ENCODE measurements at regions not wholly inside any gene's neighbourhood (a gene's known extent, or its start where the extent isn't known, plus 50 kb on each side); places are given as distances from the start of the nearest gene placed in this dataset.
A peak's percentile ranks its signal among the peaks of the same experiment; 100 is the strongest.

GRCh38 chrX:51798701-51799100 lies 55.5 kb downstream of the GSPT2 start:
- DNase-seq, result no peak

DNA sequence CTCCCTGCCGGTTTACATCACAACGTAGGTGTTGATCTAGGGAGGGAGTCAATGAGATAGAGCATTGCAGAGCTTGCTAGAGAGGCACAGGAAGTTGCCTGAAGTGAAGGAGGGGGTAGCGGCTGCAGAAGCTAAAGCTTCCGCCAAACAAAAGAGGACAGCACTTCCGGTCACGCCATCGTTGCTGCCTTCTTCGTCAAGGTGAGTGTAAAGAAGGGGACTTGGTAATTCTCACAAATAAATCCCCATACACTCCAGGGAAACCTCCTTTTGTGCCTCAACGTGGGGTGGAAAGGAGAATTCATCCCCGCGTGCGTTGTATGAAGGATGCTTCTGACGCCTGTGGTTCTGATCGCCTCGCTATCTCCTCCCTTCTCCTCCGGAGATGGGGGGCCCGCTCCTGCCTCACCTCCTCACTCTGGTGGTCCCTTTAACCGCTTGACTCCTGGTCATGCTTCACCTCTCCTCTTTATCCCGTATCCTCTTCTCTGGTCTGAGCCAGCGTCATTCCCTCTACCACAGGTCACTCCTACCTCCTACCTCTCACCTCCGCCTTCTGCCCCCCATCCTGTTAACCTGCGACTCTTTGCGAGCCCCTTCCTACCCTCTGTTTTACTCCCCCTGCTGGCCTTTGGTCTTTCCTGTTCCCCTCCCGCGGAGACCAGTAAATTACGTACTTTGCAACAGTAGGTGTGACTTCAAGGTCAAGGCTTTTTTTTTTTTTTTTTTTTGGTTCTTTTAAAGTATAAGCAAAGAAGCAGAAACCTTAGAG lies 59.9 kb downstream of the GSPT2 start:
- peak; percentile 64 for DNase-seq

GRCh38 chrX:51803833-51804232 lies 60.6 kb downstream of the GSPT2 start:
- DNase-seq, result no peak

DNA sequence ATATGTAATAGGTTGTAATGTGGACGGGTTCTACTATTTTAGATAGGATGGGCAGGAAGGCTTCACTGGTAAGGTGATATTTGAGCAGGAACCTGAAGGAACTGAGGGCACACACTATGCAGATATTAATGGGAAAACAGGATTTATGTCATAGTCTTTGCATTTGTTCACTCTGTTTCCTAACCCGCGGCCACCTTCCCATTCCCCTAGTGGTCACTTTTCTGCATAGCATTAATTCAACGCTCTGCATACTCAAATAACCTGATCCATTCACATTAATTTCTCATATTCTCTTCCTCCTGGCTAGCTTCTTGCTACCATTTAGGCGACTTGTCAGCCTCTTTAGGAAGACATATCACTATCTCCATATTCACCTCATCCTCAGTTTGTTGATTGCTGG lies 61.5 kb downstream of the GSPT2 start:
- DNase-seq, result no peak

DNA sequence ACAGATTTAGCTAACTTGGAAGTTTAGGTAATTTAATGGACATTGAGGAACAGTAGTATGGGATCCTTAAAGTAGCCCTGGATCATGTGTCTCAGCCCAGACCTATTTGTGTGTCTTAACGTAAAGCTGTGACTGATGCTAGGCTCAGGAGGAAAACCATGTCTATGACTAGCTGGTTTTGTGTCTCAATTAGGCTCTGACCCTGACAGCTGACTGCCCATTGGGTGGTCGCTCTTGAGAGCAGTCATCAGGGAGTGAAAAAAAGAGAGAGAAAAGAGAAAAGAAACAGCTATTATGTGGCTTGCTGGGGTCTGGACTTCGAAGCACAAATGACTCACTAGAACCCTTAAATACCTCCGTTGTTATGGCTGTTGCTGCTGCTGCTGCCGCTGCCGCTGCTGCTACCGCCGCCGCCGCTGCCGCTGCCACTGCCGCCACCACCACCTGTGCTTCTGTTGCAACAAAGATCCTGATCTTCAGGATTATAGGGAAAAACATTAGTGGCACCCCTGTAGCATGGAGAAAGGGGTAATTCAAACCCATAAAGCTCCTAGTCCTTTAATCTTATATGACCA lies 70.7 kb downstream of the GSPT2 start:
- DNase-seq, result no peak

DNA sequence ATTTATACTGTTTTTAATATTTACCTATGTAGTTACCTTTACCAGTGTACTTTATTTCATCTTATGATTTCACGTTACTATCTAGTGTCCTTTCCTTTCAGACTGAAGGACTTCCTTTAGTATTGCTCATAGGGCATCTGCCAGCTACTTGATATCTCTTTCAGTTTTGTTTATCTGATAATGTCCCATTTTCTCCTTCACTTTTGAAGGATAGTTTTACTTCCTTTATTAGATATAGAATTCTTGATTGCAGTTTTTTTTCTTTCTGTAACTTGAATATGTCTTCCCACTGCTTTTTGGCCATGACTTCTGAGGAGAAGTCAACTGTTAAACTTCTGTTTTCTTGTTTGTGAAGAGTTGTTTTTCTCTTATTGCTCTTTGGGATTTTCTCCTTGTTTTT lies 69.4 kb upstream of the MAGED1 start:
- no peak for DNase-seq

- no peak for DNase-seq
These were observed 68.0 kb upstream of the MAGED1 start for GRCh38 chrX:51825436-51825835.

GRCh38 chrX:51834076-51834475 lies 59.3 kb upstream of the MAGED1 start:
- no peak for DNase-seq

DNA sequence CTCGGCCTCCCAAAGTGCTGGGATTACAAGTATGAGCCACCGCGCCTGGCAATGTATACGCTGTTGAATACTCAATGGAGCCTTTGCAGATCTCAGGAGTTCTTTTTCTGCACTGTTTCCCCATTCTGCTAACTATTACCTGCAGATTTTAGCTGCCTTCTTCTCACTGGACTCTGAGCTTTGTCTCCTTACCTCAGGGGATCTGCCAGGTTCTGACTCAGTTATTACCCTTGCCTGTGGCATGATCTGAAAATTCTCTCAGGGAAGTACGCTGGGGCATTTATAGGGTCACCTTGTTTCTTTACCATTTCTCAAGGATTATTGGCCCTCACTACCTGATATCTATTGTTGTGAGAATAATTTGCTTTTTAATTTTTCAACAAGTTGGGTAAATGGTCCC lies 56.6 kb upstream of the MAGED1 start:
- DNase-seq, result no peak

GRCh38 chrX:51837451-51837850 lies 56.0 kb upstream of the MAGED1 start:
- DNase-seq, result no peak

GRCh38 chrX:51837921-51838320 lies 55.5 kb upstream of the MAGED1 start:
- no peak for DNase-seq
